Astrocyte of the cerebellum (primary cell): ENCODE measurements at regions not wholly inside any gene's neighbourhood (a gene's known extent, or its start where the extent isn't known, plus 50 kb on each side); places are given as distances from the start of the nearest gene placed in this dataset.

ENCODE experiments used
- DNase-seq: peaks from one replicate; pipeline ENCODE4 v3.0.0-alpha.2; 2011; ENCODE audit warnings: low read depth
- H3K4me3 ChIP-seq: 2 replicates; pipeline ENCODE4 v1.5.1; 2011; ENCODE audit warnings: mild to moderate bottlenecking, low read depth, low read length, moderate library complexity
- CTCF ChIP-seq: IDR thresholded peaks from 2 replicates; pipeline ENCODE4 v1.5.1; 2012; ENCODE audit warnings: low read length, low read depth, moderate library complexity, mild to moderate bottlenecking; ENCODE audit errors: missing control alignments
- in situ Hi-C: cut with HindIII; loops from 2 replicates; pipeline ENCODE4 v1.10.0; 2017; ENCODE audit warnings: low sequenced_read_pairs

GRCh38 chr7:114364151-114364550 is 50.5 kb upstream of the FOXP2 start:
- no peak for TF ChIP-seq CTCF
- DNase-seq = no peak
- in situ Hi-C loops = no loop called here

DNA sequence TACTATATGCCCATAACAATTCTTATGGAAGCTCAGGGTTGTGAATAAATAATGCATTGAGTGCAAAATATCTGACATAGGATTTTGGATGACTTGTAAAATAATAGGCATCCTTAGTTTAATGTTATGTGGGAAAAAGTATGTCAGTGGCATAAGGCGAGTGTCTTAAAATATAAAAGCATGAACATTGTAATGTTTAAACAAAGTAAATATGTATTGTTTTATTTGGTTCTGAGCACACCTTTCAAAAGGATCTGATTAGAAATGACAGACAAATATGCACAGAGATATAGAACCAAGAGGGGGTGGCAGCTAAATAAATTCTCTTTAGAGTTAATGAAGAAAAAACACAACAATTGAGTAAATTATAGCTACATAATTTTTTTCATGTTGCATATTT is 51.3 kb upstream of the FOXP2 start:
- no peak for TF ChIP-seq CTCF
- H3K4me3 ChIP-seq = no peak overlapping the region
- no peak for DNase-seq
- in situ Hi-C loops = no loop called here

More at GRCh38 chr7:114364151-114364550, 50.5 kb upstream of the FOXP2 start:
- H3K4me3 ChIP-seq = no peak overlapping the region

DNA sequence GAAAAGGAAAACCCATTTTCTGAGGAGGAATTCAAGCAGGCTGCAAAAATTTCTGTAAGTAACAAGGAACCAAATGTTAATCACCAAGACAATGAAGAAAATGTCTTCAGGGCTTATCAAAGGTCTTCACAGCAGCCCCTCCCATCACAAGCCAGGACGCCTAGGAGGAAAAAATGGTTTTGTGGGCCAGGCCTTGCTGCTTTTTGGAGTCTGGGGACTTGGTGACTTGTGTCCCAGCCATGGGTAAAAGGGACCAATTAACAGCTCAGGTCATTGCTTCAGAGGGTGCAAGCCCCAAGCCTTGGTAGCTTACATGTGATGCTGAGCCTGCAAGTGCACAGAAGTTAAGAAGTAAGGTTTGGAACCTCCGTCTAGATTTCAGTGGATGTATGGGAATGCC is 55.7 kb upstream of the FOXP2 start:
- in situ Hi-C loops = no loop called here
- DNase-seq = no peak
- no peak overlapping the region for H3K4me3 ChIP-seq
- TF ChIP-seq CTCF = no peak

GRCh38 chr7:114356133-114356532 is 58.5 kb upstream of the FOXP2 start:
- H3K4me3 ChIP-seq = no peak overlapping the region
- no peak for TF ChIP-seq CTCF
- in situ Hi-C loops = no loop called here
- no peak for DNase-seq

GRCh38 chr7:114354306-114354705 is 60.3 kb upstream of the FOXP2 start:
- in situ Hi-C loops = no loop called here
- H3K4me3 ChIP-seq = no peak overlapping the region
- no peak for DNase-seq
- no peak for TF ChIP-seq CTCF

DNA sequence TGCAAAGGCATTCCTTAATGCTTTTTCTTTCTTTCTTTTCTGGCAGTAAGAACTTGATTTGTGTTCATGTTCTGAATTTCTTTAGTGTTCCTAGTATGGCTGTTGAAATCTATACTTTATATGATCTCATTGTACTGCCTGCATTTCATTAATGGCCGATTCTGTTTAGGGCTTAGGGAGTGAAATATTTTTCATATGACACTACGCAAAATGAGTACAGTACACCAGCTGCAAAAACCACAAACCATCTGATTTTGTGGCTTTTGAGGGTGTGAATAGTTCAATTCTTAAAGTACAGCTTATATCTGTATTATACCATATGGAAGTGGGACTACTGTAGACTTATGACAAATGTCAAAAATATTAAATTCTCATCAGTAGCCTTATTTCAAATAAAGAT is 69.1 kb upstream of the FOXP2 start:
- no peak for TF ChIP-seq CTCF
- peak; percentile 23 for DNase-seq
- in situ Hi-C loops = no loop called here
- no peak overlapping the region for H3K4me3 ChIP-seq

- no peak overlapping the region for H3K4me3 ChIP-seq
- DNase-seq = no peak
- in situ Hi-C loops = no loop called here
- no peak for TF ChIP-seq CTCF
Observed at GRCh38 chr7:114343949-114344708, 70.5 kb upstream of the FOXP2 start.
